ENCODE measurements at regions not wholly inside any gene's neighbourhood (a gene's known extent, or its start where the extent isn't known, plus 50 kb on each side); places are given as distances from the start of the nearest gene placed in this dataset.

DNA sequence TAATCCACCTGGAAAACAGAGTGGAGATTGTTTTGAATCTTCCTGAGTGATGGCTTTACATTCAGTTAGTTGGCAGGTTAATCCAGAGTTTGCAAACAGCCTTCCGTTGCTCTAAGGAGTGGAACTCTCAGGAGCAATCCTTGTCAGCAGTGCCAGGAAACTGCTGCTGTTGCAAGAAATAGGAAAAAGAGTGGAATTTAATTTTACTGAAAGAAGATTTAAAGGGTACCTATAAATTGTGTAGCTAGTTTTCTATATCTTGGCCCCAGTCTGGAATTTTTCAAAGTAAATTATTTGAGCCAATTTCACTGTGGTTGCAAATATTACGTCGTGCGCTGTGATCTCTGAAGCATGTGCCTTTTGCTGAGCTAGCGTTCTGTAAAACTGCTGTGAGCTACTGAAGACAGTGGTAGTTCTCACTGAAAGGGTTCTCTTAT, 55.5 kb upstream of the SLC5A12 start:
- intact Hi-C loops (cut with DNase I) = no loop called here
- Histone ChIP-seq H3K4me1 (no peaks in the 10 kb centered on the region), H3K4me3 (no peak overlapping the region), H3K27me3 (ENCODE audit: low read depth) (no peaks in the 10 kb centered on the region), H3K9me3 (no peaks in the 10 kb centered on the region), H3K27ac (no peak overlapping the region), H3K36me3 (no peaks in the 10 kb centered on the region)
- ATAC-seq = no peak
- TF ChIP-seq, protein P1, sequence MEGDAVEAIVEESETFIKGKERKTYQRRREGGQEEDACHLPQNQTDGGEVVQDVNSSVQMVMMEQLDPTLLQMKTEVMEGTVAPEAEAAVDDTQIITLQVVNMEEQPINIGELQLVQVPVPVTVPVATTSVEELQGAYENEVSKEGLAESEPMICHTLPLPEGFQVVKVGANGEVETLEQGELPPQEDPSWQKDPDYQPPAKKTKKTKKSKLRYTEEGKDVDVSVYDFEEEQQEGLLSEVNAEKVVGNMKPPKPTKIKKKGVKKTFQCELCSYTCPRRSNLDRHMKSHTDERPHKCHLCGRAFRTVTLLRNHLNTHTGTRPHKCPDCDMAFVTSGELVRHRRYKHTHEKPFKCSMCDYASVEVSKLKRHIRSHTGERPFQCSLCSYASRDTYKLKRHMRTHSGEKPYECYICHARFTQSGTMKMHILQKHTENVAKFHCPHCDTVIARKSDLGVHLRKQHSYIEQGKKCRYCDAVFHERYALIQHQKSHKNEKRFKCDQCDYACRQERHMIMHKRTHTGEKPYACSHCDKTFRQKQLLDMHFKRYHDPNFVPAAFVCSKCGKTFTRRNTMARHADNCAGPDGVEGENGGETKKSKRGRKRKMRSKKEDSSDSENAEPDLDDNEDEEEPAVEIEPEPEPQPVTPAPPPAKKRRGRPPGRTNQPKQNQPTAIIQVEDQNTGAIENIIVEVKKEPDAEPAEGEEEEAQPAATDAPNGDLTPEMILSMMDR (IDR thresholded peaks at IDR 0.05) = no peak
- no peak for DNase-seq

DNA sequence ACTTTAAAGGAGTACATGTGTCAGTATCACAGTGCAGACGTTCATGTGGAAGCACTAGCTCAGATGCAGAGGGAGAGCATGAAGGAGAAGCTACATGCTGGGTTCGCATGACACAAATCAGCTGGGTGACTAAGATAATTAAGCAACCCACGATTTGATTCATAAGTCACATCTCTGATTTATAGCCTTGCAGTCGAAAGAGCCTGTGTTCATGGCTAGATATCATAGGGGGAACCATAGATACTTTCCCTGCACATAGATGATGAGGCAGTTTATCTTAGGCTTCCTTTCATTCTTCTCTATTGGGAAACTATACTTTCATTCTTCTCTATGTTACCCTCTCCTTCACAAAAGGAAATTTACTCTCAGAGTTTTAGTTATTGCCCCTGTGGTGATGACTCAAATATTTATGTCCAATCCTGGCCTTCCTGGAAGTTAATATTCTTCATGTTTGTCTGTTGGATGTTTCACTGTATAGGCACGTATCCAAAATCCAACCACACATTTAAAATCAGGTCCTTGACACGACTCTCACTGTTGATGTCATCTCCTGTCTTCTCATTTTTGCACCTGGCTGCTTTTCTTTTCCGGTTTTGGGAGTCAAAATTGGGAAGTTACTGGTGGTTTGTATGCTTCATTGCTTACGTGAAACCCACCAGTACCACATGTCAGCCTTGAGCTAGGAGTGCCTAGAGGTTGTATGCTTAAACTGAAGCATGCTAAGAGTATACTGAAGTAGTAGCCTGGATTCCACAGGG, 56.3 kb upstream of the SLC5A12 start:
- ATAC-seq (no peak), DNase-seq (no peak)
- intact Hi-C loops (cut with DNase I) = no loop called here
- no peak overlapping the region for H3K27ac ChIP-seq
- H3K9me3 ChIP-seq = no peaks in the 10 kb centered on the region
- no peak overlapping the region for H3K4me3 ChIP-seq
- no peaks in the 10 kb centered on the region for H3K4me1 ChIP-seq
- no peaks in the 10 kb centered on the region for H3K36me3 ChIP-seq
- TF ChIP-seq, protein P1 (IDR thresholded peaks at IDR 0.05) = no peak
- no peaks in the 10 kb centered on the region for H3K27me3 ChIP-seq (ENCODE audit: low read depth)

DNA sequence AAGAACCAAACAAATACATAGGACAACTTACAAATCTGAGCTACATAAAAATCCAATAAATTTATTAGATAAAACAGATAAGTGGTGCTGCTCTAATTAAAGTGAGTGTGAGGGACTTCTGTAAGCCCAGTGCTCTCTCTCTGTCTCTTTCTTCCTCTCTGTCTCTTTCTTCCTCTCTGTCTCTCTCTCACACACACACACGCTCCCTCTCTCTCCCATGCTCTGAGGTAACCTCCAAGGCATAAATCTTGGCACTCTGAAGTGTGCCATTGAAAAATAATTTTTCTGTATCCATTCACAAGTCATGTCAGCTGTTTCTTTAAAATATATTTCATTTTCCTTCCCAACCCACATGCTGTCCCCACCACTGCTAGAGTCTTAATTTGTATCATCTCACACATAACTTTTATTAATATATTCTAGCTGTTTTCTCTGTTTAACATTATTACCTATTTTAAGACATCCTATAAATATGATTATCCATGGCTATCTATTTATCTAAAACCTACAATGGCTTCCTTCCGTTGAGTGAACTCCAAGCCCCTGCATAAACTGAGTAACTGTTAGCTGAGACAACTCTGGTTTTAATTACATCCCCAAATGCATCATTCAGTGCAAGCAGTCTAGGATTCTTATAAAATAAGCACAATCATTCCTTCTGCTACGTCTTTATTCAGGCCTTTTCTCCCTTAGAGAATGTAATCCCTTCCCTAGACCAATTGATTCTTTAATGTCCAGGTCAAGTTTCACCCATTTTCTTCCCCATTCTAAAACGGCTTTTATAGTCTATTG, 57.4 kb upstream of the SLC5A12 start:
- TF ChIP-seq, protein P1 (IDR thresholded peaks at IDR 0.05) = no peak
- no peaks in the 10 kb centered on the region for H3K4me1 ChIP-seq
- no peaks in the 10 kb centered on the region for H3K36me3 ChIP-seq
- intact Hi-C loops (cut with DNase I) = no loop called here
- H3K27me3 ChIP-seq (ENCODE audit: low read depth) = no peaks in the 10 kb centered on the region
- peaks cover 8% of the 10 kb centered on the region for H3K9me3 ChIP-seq
- ATAC-seq = no peak
- H3K27ac ChIP-seq = no peak overlapping the region
- no peak for DNase-seq
- H3K4me3 ChIP-seq = no peak overlapping the region

GRCh38 chr11:26780376-26781085, 58.7 kb upstream of the SLC5A12 start:
- Histone ChIP-seq H3K27me3 (ENCODE audit: low read depth) (no peaks in the 10 kb centered on the region), H3K9me3 (peaks cover 9% of the 10 kb centered on the region), H3K27ac (no peak overlapping the region), H3K4me3 (no peak overlapping the region), H3K36me3 (no peaks in the 10 kb centered on the region), H3K4me1 (no peaks in the 10 kb centered on the region)
- DNase-seq (no peak), ATAC-seq (no peak)
- TF ChIP-seq, protein P1 (IDR thresholded peaks at IDR 0.05) = no peak
- intact Hi-C loops (cut with DNase I) = no loop called here

DNA sequence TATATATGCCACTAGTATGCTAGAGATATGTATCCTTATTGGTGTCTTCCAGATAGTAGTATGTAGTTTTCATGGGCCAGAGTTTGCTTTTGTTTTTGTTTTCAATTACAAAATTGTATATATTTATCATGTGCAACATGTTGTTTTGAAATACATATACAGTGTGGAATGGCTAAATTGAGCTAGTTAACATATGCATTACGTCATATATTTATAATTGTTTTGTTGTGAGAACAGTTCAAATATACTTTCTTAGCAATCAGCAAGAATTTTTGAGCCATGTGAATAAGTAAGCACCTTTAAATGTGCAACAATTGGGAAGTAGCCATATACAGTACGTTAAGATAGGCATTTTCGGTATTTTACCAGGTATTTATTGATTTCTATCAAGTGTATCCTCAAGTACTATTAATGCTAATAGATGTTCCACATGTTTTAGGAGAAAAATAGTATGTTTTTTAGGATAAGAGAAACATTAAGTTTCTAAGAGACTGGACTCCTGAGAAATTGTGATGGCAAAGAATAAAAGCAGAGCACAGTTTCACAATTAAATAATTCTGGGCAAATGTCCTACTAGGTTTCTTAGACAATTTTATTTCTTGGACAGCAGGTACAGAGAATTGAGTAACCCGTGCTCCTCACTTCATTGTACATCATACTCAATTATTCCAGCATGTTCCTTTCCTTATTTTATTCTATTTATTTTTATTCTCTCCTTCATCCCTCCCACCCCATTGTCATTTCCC, 60.5 kb upstream of the SLC5A12 start:
- no peak for ATAC-seq
- peaks cover 9% of the 10 kb centered on the region for H3K9me3 ChIP-seq
- no peaks in the 10 kb centered on the region for H3K27me3 ChIP-seq (ENCODE audit: low read depth)
- H3K4me1 ChIP-seq = no peaks in the 10 kb centered on the region
- no peak for DNase-seq
- TF ChIP-seq, protein P1 (IDR thresholded peaks at IDR 0.05) = no peak
- no peak overlapping the region for H3K4me3 ChIP-seq
- H3K27ac ChIP-seq = no peak overlapping the region
- no peaks in the 10 kb centered on the region for H3K36me3 ChIP-seq
- intact Hi-C loops (cut with DNase I) = no loop called here
